ENCODE measurements at regions not wholly inside any gene's neighbourhood (a gene's known extent, or its start where the extent isn't known, plus 50 kb on each side); places are given as distances from the start of the nearest gene placed in this dataset.

GRCh38 chr3:22111226-22111625, 360.2 kb upstream of the ZNF385D start:
- Histone ChIP-seq H3K79me1 (ENCODE audit: insufficient read depth, low read depth, low read length, poor library complexity, severe bottlenecking) (no peaks in the 10 kb centered on the region), H2BK15ac (ENCODE audit: low read depth, low read length) (no peak overlapping the region), H3K9ac (ENCODE audit: extremely low read depth, insufficient read length, low read length) (no peak overlapping the region), H3K4me2 (ENCODE audit: insufficient read depth, insufficient read length, low read length) (no peak overlapping the region), H4K5ac (ENCODE audit: insufficient read length, low read depth, low read length) (no peak overlapping the region), H3K18ac (ENCODE audit: insufficient read length, low read depth, low read length) (no peak overlapping the region), H3K4me1 (ENCODE audit: insufficient read depth, low read length) (no peaks in the 10 kb centered on the region), H3T11ph (ENCODE audit: low read length) (no peak overlapping the region), H3K23me2 (ENCODE audit: insufficient read length, low read depth, low read length, poor library complexity, severe bottlenecking) (no peaks in the 10 kb centered on the region), H2BK20ac (ENCODE audit: low read depth, low read length, poor library complexity, severe bottlenecking) (no peak overlapping the region), H3K4ac (ENCODE audit: low read depth, low read length) (no peak overlapping the region), H4K91ac (ENCODE audit: insufficient read length, low read depth, low read length) (no peak overlapping the region), H4K20me1 (ENCODE audit: control insufficient read depth, insufficient read depth, insufficient read length) (no peaks in the 10 kb centered on the region), H4K8ac (replicated peaks; ENCODE audit: insufficient read length, low read depth, low read length) (no peak overlapping the region), H3K9me3 (ENCODE audit: control insufficient read depth, low read depth, low read length) (no peaks in the 10 kb centered on the region), H3K79me2 (ENCODE audit: insufficient read depth, low read length) (no peaks in the 10 kb centered on the region), H2BK120ac (ENCODE audit: low read depth, low read length, poor library complexity, severe bottlenecking) (no peak overlapping the region), H2AK5ac (ENCODE audit: insufficient read length, low read length) (no peak overlapping the region), H2AFZ (ENCODE audit: low read length) (no peak overlapping the region), H3K23ac (ENCODE audit: insufficient read length, low read depth, low read length) (no peak overlapping the region), H3K27me3 (ENCODE audit: insufficient read depth, low read length) (no peaks in the 10 kb centered on the region), H3K27ac (ENCODE audit: insufficient read length, low read depth, low read length) (no peak overlapping the region), H3K14ac (ENCODE audit: insufficient read depth, low read length) (no peak overlapping the region), H3K56ac (ENCODE audit: insufficient read length, low read depth, low read length) (no peak overlapping the region), H2BK12ac (ENCODE audit: insufficient read length, low read depth, low read length) (no peak overlapping the region), H2BK5ac (ENCODE audit: insufficient read length, low read length) (no peak overlapping the region)
- no CpG with 5 or more reads among the region's 5 CpGs for WGBS (ENCODE audit: extremely low coverage, insufficient read length, low lambda C conversion rate)
- DNase-seq, result no peak
- Mint-ChIP-seq H3K36me3 (ENCODE audit: insufficient read depth in 1 of 3, low read depth in 3 of 3) (no peaks in the 10 kb centered on the region), H3K4me1 (no peaks in the 10 kb centered on the region), H3K4me3 (no peak overlapping the region), H3K27ac (no peak overlapping the region), H3K27me3 (ENCODE audit: low read depth) (no peaks in the 10 kb centered on the region), H3K9me3 (no peaks in the 10 kb centered on the region)
- no peak for TF ChIP-seq CTCF (conservative IDR thresholded peaks at IDR 0.05)
